CD8-positive, alpha-beta memory T cell (primary cell): ENCODE measurements at regions not wholly inside any gene's neighbourhood (a gene's known extent, or its start where the extent isn't known, plus 50 kb on each side); places are given as distances from the start of the nearest gene placed in this dataset.

Source experiments
- CTCF ChIA-PET: fragments of 350-600 bp; sonication (Branson Sonifier 250); formaldehyde crosslinking; loops from one replicate; lab custom pipeline; 2021; ENCODE audit warnings: antibody characterized with exemption; lab: Charles Lee
- POLR2A ChIA-PET: fragments of 350-600 bp; sonication (Branson Sonifier 250); formaldehyde crosslinking; loops from one replicate; lab custom pipeline; 2021; ENCODE audit warnings: antibody characterized with exemption; lab: Charles Lee
- DNase-seq, 5 donors: peaks; one replicate each; pipeline versions ENCODE4 v3.0.0 to v3.0.0-alpha.2; 2020 to 2022; ENCODE audit warnings: mixed read lengths in 1 of 5
- H3K27ac ChIP-seq: one replicate; pipeline ENCODE4 v1.7.0; 2013; ENCODE audit warnings: low read depth, mild to moderate bottlenecking, low read length, moderate library complexity
- H3K27me3 ChIP-seq: 2 replicates; pipeline ENCODE4 v1.7.0; 2013; ENCODE audit warnings: low read length, mild to moderate bottlenecking; ENCODE audit not compliant: insufficient read depth, poor library complexity, severe bottlenecking
- H3K36me3 ChIP-seq: 2 replicates; pipeline ENCODE4 v1.7.0; 2013; ENCODE audit warnings: mild to moderate bottlenecking, low read length, moderate library complexity; ENCODE audit not compliant: insufficient read depth
- H3K4me1 ChIP-seq: 2 replicates; pipeline ENCODE4 v1.7.0; 2013; ENCODE audit warnings: mild to moderate bottlenecking, low read length, moderate library complexity; ENCODE audit not compliant: insufficient read depth
- H3K4me3 ChIP-seq: 2 replicates; pipeline ENCODE4 v1.7.0; 2013; ENCODE audit warnings: mild to moderate bottlenecking, low read length
- H3K9me3 ChIP-seq: 2 replicates; pipeline ENCODE4 v1.7.0; 2013; ENCODE audit warnings: mild to moderate bottlenecking, low read length
- H3K27ac Mint-ChIP-seq, 8 donors: one replicate each; pipeline ENCODE4 v1.8.0; 2020 to 2021; ENCODE audit warnings: mixed read lengths in 8 of 8, mild to moderate bottlenecking in 6 of 8, inconsistent platforms in 3 of 8, moderate library complexity in 3 of 8
- H3K27me3 Mint-ChIP-seq, 2 donors: one replicate each; pipeline ENCODE4 v1.8.0; 2020 to 2021; ENCODE audit warnings: mixed read lengths in 2 of 2, mild to moderate bottlenecking in 1 of 2, moderate library complexity in 1 of 2
- H3K36me3 Mint-ChIP-seq, 3 donors: one replicate each; pipeline ENCODE4 v1.8.0; 2020 to 2021; ENCODE audit warnings: mixed read lengths in 3 of 3, inconsistent platforms in 1 of 3, mild to moderate bottlenecking in 1 of 3
- H3K4me1 Mint-ChIP-seq, 3 donors: one replicate each; pipeline ENCODE4 v1.8.0; 2020 to 2021; ENCODE audit warnings: mixed read lengths in 3 of 3, inconsistent platforms in 1 of 3, mild to moderate bottlenecking in 1 of 3
- H3K4me3 Mint-ChIP-seq, 7 donors: one replicate each; pipeline ENCODE4 v1.8.0; 2020 to 2021; ENCODE audit warnings: mixed read lengths in 7 of 7, mild to moderate bottlenecking in 6 of 7, moderate library complexity in 4 of 7, inconsistent platforms in 2 of 7
- H3K9me3 Mint-ChIP-seq, 5 donors: one replicate each; pipeline ENCODE4 v1.8.0; 2020 to 2022; ENCODE audit warnings: mixed read lengths in 5 of 5, mild to moderate bottlenecking in 3 of 5, moderate library complexity in 2 of 5, inconsistent platforms in 1 of 5

- no peak overlapping the region for H3K27ac Mint-ChIP-seq
- peaks cover 11 to 43% of the 10 kb centered on the region in 2 donors for H3K27me3 Mint-ChIP-seq
- Histone ChIP-seq H3K27ac (no peak overlapping the region), H3K36me3 (no peaks in the 10 kb centered on the region), H3K9me3 (no peaks in the 10 kb centered on the region), H3K4me1 (no peaks in the 10 kb centered on the region), H3K27me3 (no peaks in the 10 kb centered on the region), H3K4me3 (no peak overlapping the region)
- no peaks in the 10 kb centered on the region for H3K36me3 Mint-ChIP-seq
- ChIA-PET POLR2A (no interaction called here), CTCF (no interaction called here)
- no peak for DNase-seq
- no peak overlapping the region for H3K4me3 Mint-ChIP-seq
- peaks cover 0 to 5% (median 0%) of the 10 kb centered on the region in 5 donors for H3K9me3 Mint-ChIP-seq
- no peaks in the 10 kb centered on the region for H3K4me1 Mint-ChIP-seq
These were observed 83.7 kb downstream of the TRIM29 start for GRCh38 chr11:120054016-120054752.

- H3K4me1 Mint-ChIP-seq = no peaks in the 10 kb centered on the region
- no peak overlapping the region for H3K4me3 Mint-ChIP-seq
- Histone ChIP-seq H3K4me3 (no peak overlapping the region), H3K9me3 (no peaks in the 10 kb centered on the region), H3K27ac (no peak overlapping the region), H3K36me3 (no peaks in the 10 kb centered on the region), H3K4me1 (no peaks in the 10 kb centered on the region), H3K27me3 (no peaks in the 10 kb centered on the region)
- H3K36me3 Mint-ChIP-seq = no peaks in the 10 kb centered on the region
- no peak overlapping the region for H3K27ac Mint-ChIP-seq
- peaks cover 7 to 11% (median 8%) of the 10 kb centered on the region in 5 donors for H3K9me3 Mint-ChIP-seq
- POLR2A ChIA-PET = no interaction called here
- peaks cover 11 to 36% of the 10 kb centered on the region in 2 donors for H3K27me3 Mint-ChIP-seq
- CTCF ChIA-PET = interaction anchor here (0.9 kb wide), 1 partner anchor 23 kb away, joined by 3 read pairs; no protein-coding TSS in a partner anchor
- no peak for DNase-seq
These were observed 85.6 kb downstream of the TRIM29 start for GRCh38 chr11:120052196-120052775.

GRCh38 chr11:120044011-120044675, 93.8 kb downstream of the TRIM29 start:
- peaks cover 16 to 22% (median 19%) of the 10 kb centered on the region in 5 donors for H3K9me3 Mint-ChIP-seq
- POLR2A ChIA-PET = no interaction called here
- no peak overlapping the region for H3K27ac Mint-ChIP-seq
- no peaks in the 10 kb centered on the region for H3K4me1 Mint-ChIP-seq
- Histone ChIP-seq H3K27ac (no peak overlapping the region), H3K27me3 (peaks cover 4% of the 10 kb centered on the region), H3K4me1 (no peaks in the 10 kb centered on the region), H3K36me3 (no peaks in the 10 kb centered on the region), H3K9me3 (no peaks in the 10 kb centered on the region), H3K4me3 (no peak overlapping the region)
- CTCF ChIA-PET = no interaction called here
- H3K27me3 Mint-ChIP-seq = peaks cover 13 to 48% of the 10 kb centered on the region in 2 donors
- H3K36me3 Mint-ChIP-seq = no peaks in the 10 kb centered on the region
- no peak overlapping the region for H3K4me3 Mint-ChIP-seq
- DNase-seq = no peak

- no peak overlapping the region for H3K27ac Mint-ChIP-seq
- H3K36me3 Mint-ChIP-seq = no peaks in the 10 kb centered on the region
- peaks cover 13 to 48% of the 10 kb centered on the region in 2 donors for H3K27me3 Mint-ChIP-seq
- no peaks in the 10 kb centered on the region for H3K9me3 ChIP-seq
- ChIA-PET POLR2A (no interaction called here), CTCF (no interaction called here)
- no peaks in the 10 kb centered on the region for H3K4me1 Mint-ChIP-seq
- H3K4me3 Mint-ChIP-seq = no peak overlapping the region
- H3K9me3 Mint-ChIP-seq = peaks cover 16 to 22% (median 17%) of the 10 kb centered on the region in 5 donors
- H3K4me1 ChIP-seq = no peaks in the 10 kb centered on the region
- no peaks in the 10 kb centered on the region for H3K36me3 ChIP-seq
- no peak overlapping the region for H3K27ac ChIP-seq
- H3K4me3 ChIP-seq = no peak overlapping the region
- peaks cover 4% of the 10 kb centered on the region for H3K27me3 ChIP-seq
- DNase-seq = no peak
These were observed 94.5 kb downstream of the TRIM29 start for GRCh38 chr11:120043328-120043945.

- peaks cover 4% of the 10 kb centered on the region for H3K27me3 ChIP-seq
- no peak overlapping the region for H3K4me3 Mint-ChIP-seq
These were observed 96.3 kb downstream of the TRIM29 start for GRCh38 chr11:120041625-120042024.

GRCh38 chr11:120040151-120040840, 97.6 kb downstream of the TRIM29 start:
- Mint-ChIP-seq H3K36me3 (no peaks in the 10 kb centered on the region), H3K4me3 (no peak overlapping the region), H3K4me1 (no peaks in the 10 kb centered on the region), H3K27me3 (peaks cover 15 to 48% of the 10 kb centered on the region in 2 donors), H3K9me3 (peaks cover 0 to under 1% (median 0%) of the 10 kb centered on the region in 5 donors), H3K27ac (no peak overlapping the region)
- DNase-seq = no peak
- H3K4me3 ChIP-seq = no peak overlapping the region
- H3K9me3 ChIP-seq = no peaks in the 10 kb centered on the region
- no peaks in the 10 kb centered on the region for H3K36me3 ChIP-seq
- no peak overlapping the region for H3K27ac ChIP-seq
- ChIA-PET POLR2A (no interaction called here), CTCF (no interaction called here)
- H3K27me3 ChIP-seq = peaks cover 4% of the 10 kb centered on the region
- no peaks in the 10 kb centered on the region for H3K4me1 ChIP-seq

More at GRCh38 chr11:120041625-120042024, 96.3 kb downstream of the TRIM29 start:
- Histone ChIP-seq H3K27ac (no peak overlapping the region), H3K4me1 (no peaks in the 10 kb centered on the region), H3K9me3 (no peaks in the 10 kb centered on the region), H3K36me3 (no peaks in the 10 kb centered on the region), H3K4me3 (no peak overlapping the region)
- Mint-ChIP-seq H3K27me3 (peaks cover 13 to 48% of the 10 kb centered on the region in 2 donors), H3K4me1 (no peaks in the 10 kb centered on the region), H3K36me3 (no peaks in the 10 kb centered on the region), H3K9me3 (peaks cover 1 to 9% (median 5%) of the 10 kb centered on the region in 5 donors), H3K27ac (no peak overlapping the region)
- ChIA-PET POLR2A (no interaction called here), CTCF (no interaction called here)
- no peak for DNase-seq

- DNase-seq = no peak
- H3K4me3 ChIP-seq = no peak overlapping the region
- H3K36me3 ChIP-seq = no peaks in the 10 kb centered on the region
- Mint-ChIP-seq H3K27me3 (peaks cover 15 to 37% of the 10 kb centered on the region in 2 donors), H3K27ac (no peak overlapping the region), H3K4me3 (no peak overlapping the region), H3K4me1 (no peaks in the 10 kb centered on the region), H3K9me3 (peaks cover 0 to 1% (median 0%) of the 10 kb centered on the region in 5 donors), H3K36me3 (no peaks in the 10 kb centered on the region)
- no peak overlapping the region for H3K27ac ChIP-seq
- ChIA-PET CTCF (no interaction called here), POLR2A (no interaction called here)
- H3K27me3 ChIP-seq = peaks cover 4% of the 10 kb centered on the region
- no peaks in the 10 kb centered on the region for H3K4me1 ChIP-seq
- H3K9me3 ChIP-seq = no peaks in the 10 kb centered on the region
These were observed 98.9 kb downstream of the TRIM29 start for GRCh38 chr11:120039039-120039438.
